GM12892 (cell line): ENCODE measurements at regions not wholly inside any gene's neighbourhood (a gene's known extent, or its start where the extent isn't known, plus 50 kb on each side); places are given as distances from the start of the nearest gene placed in this dataset.

Experiments used
- POLR2A ChIP-seq: IDR thresholded peaks from 2 replicates; pipeline ENCODE4 v1.6.1; 2011; ENCODE audit warnings: low read depth, low read length, control low read depth
- POLR2AphosphoS5 ChIP-seq: IDR thresholded peaks from 2 replicates; pipeline ENCODE4 v1.6.1; 2011; ENCODE audit warnings: low read depth, low read length, control low read depth
- TAF1 ChIP-seq: IDR thresholded peaks from 2 replicates; pipeline ENCODE4 v1.6.1; 2011; ENCODE audit warnings: low read depth, mild to moderate bottlenecking, control low read depth, low read length, borderline replicate concordance

DNA sequence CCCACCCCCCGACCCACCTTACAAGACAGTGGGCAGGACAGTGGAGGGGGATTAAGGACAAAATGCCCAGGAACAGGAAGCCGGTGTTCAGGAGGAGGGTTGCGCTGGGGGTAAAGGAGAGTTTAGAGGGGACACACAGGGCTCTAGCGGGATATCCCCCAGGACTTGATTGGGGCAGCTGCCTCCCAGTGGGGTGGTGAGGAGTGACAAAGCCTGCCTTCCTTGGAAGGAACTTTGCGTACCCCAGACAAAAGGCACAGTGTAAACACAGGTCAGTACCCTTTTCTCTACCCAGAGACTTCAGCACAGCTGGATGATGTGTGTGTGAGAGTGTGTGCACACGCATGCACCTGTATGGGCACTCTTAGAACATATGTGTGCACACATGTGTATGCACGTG is 51.7 kb upstream of the BCAR3 start:
- TF ChIP-seq POLR2AphosphoS5 (no peak), TAF1 (no peak), POLR2A (no peak)
